Mesodermal cell (in vitro differentiated cells): ENCODE measurements at regions not wholly inside any gene's neighbourhood (a gene's known extent, or its start where the extent isn't known, plus 50 kb on each side); places are given as distances from the start of the nearest gene placed in this dataset.

ENCODE experiments used
- H3K27ac ChIP-seq: 2 replicates; pipeline ENCODE4 v1.7.0; 2013; ENCODE audit warnings: mild to moderate bottlenecking, low read depth, low read length, moderate library complexity; ENCODE audit not compliant: severe bottlenecking
- H3K36me3 ChIP-seq: 2 replicates; pipeline ENCODE4 v1.7.1; 2013; ENCODE audit warnings: mild to moderate bottlenecking, low read length, moderate library complexity; ENCODE audit not compliant: control insufficient read depth, insufficient read depth
- H3K4me1 ChIP-seq: one replicate; pipeline ENCODE4 v1.7.1; 2013; ENCODE audit warnings: mild to moderate bottlenecking, low read length; ENCODE audit not compliant: insufficient read depth, control insufficient read depth, poor library complexity, severe bottlenecking
- H3K4me3 ChIP-seq: 2 replicates; pipeline ENCODE4 v1.7.0; 2013; ENCODE audit warnings: low read length, control low read depth, mild to moderate bottlenecking; ENCODE audit not compliant: insufficient read depth, poor library complexity, severe bottlenecking; ENCODE audit errors: extremely low read depth
- H3K9me3 ChIP-seq: 2 replicates; pipeline ENCODE4 v1.7.1; 2013; ENCODE audit warnings: mild to moderate bottlenecking, low read length, moderate library complexity; ENCODE audit not compliant: control insufficient read depth
- WGBS, 2 experiments: methylation state at CpG; one replicate each; pipeline ENCODE4 v1.1.5; 2013; ENCODE audit warnings: missing lambda C conversion rate in 2 of 2; ENCODE audit not compliant: insufficient coverage in 2 of 2; 5-methylcytosine and 5-hydroxymethylcytosine counted together

DNA sequence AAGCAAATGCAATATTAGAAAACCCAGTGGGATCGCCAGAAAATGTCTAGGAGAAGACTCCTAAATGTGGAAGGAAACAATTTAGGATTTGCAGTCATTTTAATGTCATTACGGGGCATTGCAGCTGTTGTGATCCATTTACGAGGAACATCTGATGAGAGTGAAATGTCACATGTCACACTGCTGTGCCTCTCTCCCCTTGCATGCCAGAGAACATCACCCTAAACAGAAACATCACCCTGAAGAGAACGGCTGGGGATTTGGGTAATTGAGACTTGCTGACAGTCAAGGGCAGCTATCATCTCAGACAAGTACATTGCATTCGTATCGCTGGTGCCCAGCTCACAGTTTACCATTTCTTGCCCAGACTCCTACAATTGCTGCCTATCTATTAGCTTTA is 785.7 kb upstream of the POM121L12 start:
- H3K27ac ChIP-seq: no peak overlapping the region
- no peak overlapping the region for H3K4me3 ChIP-seq
- no peaks in the 10 kb centered on the region for H3K4me1 ChIP-seq
- peaks cover under 1% of the 10 kb centered on the region for H3K9me3 ChIP-seq
- 86 to 90% methylated on average over 4 to 6 of the region's 6 CpGs for WGBS, 2 experiments
- no peaks in the 10 kb centered on the region for H3K36me3 ChIP-seq

DNA sequence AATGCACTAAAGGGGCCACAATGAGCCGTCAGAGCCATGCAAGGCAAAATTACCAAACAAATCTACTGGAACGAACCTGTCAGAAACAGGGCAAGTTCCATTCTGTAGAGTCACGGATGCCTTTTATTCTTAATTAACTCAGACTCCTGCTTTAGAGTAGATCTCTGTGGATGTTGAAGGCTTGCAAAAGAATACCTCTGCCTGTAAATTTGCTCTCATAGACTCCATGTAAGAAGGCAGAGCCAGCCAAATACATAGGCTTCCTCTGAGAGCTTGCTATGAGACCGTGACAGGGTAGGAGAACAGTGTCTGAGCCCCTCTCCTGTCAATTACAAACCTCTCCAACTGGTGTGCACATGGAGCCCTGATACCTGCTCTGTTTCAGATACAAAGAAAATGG is 787.9 kb upstream of the POM121L12 start:
- peaks cover 10% of the 10 kb centered on the region for H3K9me3 ChIP-seq
- no peak overlapping the region for H3K27ac ChIP-seq
- H3K4me1 ChIP-seq: no peaks in the 10 kb centered on the region
- no peaks in the 10 kb centered on the region for H3K36me3 ChIP-seq
- no peak overlapping the region for H3K4me3 ChIP-seq
- WGBS, 2 experiments: 96 to 100% methylated on average over 2 to 4 of the region's 4 CpGs

DNA sequence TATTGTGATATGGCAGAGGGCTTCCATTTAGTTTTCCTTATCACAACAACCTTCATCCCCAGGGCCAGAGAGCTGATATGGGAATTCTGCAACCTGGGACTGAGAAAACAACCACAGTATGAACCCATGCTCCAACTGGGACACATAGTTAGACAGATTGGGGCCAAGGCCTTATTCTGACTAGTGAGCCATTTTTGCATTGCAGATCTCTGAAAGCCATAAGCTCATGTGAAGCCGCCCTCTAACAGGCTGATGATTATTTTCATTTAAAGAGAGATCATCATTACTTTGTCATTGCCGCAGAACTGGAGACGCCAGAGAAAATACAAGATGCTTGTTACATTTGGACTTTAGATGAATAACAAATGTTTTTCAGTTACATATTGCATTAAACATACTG is 791.7 kb upstream of the POM121L12 start:
- Histone ChIP-seq H3K36me3 (no peaks in the 10 kb centered on the region), H3K9me3 (peaks cover 10% of the 10 kb centered on the region), H3K4me3 (no peak overlapping the region), H3K27ac (no peak overlapping the region), H3K4me1 (no peaks in the 10 kb centered on the region)
- WGBS, 2 experiments: no CpG with 5 or more reads among the region's 3 CpGs

DNA sequence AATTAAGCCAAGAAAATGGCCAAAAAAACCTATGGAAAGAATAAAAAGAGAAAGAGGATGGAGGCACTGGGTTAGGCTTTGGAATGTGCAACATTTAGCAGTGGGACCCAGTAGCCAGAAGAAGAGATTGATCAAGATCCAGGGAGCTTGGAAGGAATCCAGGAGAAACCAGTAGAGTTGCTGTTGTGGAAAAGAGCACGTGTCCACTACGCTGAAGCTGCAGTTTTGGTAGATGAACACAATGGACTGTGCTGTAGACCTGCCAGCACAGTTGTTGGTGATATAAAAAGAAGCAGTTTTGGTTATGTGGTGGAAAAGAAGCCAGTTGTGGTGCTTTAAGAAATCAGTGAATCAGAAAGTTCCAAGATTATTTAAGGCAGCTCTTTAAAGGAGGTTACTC is 802.2 kb upstream of the POM121L12 start:
- H3K4me3 ChIP-seq: no peak overlapping the region
- WGBS, 2 experiments: 79 to 100% methylated on average over 2 of the region's 2 CpGs
- H3K27ac ChIP-seq: no peak overlapping the region
- H3K36me3 ChIP-seq: no peaks in the 10 kb centered on the region
- H3K9me3 ChIP-seq: peaks cover 19% of the 10 kb centered on the region
- no peaks in the 10 kb centered on the region for H3K4me1 ChIP-seq

DNA sequence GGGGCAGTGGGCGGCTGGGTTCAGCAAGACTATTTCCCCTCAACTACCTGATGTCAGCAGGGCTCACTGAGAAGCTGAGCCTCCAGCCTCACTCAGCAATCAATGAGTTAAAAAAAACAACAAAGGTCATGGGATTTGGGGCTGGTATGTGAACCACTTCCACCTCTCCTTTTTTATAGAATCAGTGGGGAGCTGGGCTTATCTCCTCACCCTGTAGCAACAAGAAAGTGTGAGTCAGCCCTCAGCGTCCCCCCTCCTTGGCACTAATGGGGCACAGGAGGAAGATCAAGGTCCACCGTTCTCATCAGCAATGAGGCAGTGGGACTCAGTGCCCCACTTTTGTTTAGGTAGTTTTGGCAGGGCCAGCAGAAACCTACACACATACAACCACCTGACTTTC is 823.5 kb upstream of the POM121L12 start:
- Histone ChIP-seq H3K9me3 (no peaks in the 10 kb centered on the region), H3K27ac (no peak overlapping the region), H3K4me3 (no peak overlapping the region), H3K36me3 (no peaks in the 10 kb centered on the region), H3K4me1 (peaks cover 4% of the 10 kb centered on the region)
- 68% methylated on average over 2 of the region's 3 CpGs; no CpG with 5 or more reads in 1 of the 2 experiments for WGBS, 2 experiments

DNA sequence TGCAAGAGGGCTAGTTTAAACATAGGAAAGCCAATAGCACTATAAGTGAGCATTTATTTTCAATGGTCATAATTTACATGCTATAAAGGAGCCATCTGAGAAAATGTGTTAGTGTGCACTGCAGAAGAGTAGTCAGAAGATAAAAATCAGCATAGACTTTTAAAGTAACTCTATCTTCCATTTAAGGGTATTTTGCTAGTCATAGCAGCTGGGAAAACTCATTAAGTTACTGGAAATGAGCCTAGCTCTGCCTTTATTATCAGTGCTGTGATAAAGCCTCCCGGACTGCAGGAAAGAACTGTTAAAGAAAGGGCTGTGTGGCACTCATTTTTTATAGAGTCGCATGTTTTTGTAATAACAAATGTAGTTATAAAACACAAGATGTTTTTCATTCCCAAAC is 825.8 kb upstream of the POM121L12 start:
- no peaks in the 10 kb centered on the region for H3K36me3 ChIP-seq
- 60% methylated on average over 1 of the region's 2 CpGs; no CpG with 5 or more reads in 1 of the 2 experiments for WGBS, 2 experiments
- H3K27ac ChIP-seq: no peak overlapping the region
- peaks cover 4% of the 10 kb centered on the region for H3K4me1 ChIP-seq
- H3K9me3 ChIP-seq: no peaks in the 10 kb centered on the region
- H3K4me3 ChIP-seq: no peak overlapping the region

DNA sequence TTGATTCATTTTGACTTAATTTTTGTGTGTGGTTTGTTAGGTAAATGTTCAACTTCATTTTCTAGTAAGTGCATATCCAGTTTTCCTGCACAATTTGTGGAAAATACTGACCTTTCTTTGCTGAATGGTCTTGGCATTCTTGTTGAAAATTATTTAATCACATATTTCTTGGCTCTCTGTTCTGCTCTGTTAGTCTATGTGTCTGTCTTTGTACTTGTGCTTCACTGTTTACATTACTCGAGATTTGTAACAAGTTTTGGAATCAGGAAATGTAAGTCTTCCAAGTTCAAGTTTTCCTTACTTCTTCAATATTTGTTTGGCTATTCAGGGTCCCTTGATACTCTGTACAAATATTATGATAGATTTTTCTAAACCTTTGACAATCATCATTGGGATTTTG is 838.2 kb upstream of the POM121L12 start:
- WGBS, 2 experiments: no CpG with 5 or more reads among the region's 1 CpG
- Histone ChIP-seq H3K27ac (no peak overlapping the region), H3K4me3 (no peak overlapping the region), H3K9me3 (no peaks in the 10 kb centered on the region), H3K36me3 (no peaks in the 10 kb centered on the region), H3K4me1 (no peaks in the 10 kb centered on the region)

DNA sequence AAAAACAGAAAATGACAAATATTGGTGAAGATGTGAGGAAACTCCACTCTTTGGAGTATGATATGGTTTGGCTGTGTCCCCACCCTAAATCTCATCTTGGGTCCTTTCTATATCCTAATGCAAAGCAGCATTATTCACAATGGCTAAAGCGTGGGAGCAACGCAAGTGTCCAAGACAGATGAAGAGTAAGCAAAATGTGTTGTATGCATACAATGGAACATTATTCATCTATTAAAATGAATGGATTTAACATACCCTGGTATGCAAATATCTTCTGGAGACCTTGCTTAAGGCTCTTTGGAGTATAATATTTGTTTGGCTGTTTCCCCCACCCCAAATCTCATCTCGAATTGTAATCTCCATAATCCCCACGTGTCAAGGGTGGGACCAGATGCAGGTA is 839.8 kb upstream of the POM121L12 start:
- Histone ChIP-seq H3K4me3 (no peak overlapping the region), H3K9me3 (no peaks in the 10 kb centered on the region), H3K36me3 (no peaks in the 10 kb centered on the region), H3K4me1 (no peaks in the 10 kb centered on the region), H3K27ac (no peak overlapping the region)
- no CpG with 5 or more reads among the region's 4 CpGs for WGBS, 2 experiments

DNA sequence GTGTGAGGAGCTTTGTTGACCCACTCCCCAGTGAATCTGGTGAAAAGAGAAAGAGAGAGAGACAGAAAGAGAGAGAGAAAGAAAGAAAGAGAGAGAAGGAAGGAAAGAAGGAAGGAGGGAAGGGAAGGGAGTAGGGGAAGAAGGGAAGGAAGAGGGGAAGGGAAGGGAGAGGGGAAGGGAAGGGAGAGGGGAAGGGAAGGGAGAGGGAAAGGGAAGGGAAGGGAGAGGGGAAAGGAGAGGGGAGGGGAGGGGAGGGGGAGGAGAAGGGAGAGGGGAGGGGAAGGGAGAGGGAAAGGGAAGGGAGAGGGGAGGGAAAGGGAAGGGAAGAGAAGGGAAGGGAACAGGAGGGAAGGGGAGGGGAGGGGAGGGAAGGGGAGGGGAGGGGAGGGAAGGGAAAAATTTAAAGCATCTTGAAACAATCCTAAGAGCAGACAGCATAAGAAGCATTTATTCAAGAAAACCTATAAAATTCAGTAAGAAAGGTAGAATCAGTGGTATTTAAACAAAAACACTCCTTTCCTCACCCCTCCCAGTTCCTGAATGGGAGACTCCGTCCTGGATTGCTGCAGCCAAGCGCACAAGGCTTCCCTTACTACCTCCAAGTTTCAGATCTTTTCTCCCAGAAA is 846.2 kb upstream of the POM121L12 start:
- Histone ChIP-seq H3K36me3 (no peaks in the 10 kb centered on the region), H3K9me3 (peaks cover 5% of the 10 kb centered on the region), H3K4me1 (no peaks in the 10 kb centered on the region), H3K4me3 (no peak overlapping the region), H3K27ac (no peak overlapping the region)
- whole genome bisulfite sequencing, 2 experiments: 80 to 100% methylated on average over 1 of the region's 2 CpGs

DNA sequence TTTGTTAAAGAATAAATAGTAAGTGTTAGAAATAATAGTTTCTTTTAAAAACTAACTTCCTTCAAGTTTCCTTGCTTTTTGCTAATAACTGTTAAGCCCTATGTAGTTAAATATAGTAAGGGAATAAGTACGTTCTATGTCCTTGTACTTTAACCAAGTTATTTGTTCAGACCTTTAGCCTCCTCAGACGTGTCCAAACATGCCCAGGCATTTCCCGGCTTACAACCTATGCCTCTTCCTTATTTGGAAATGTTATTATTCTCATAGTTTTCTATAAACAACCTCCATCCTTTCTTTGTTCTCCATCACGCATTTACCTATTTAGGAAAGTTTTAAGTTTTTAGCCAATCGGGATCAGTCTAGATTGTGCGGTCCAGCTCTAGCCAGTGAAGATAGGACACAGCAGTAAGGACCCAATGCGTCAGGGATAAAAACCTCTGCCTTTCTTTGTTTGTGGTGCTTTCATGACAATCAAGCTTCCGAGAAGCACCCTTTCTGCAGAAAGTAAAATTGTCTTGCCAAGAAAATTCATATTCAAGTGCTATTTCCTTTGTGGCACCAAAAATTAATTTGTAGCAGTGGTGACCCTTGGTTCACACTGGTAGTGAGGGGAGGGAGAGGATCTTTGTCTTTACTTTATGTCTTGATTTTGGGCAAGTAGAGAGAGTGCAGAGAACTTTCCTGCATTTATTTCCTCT is 851.3 kb upstream of the POM121L12 start:
- no peaks in the 10 kb centered on the region for H3K4me1 ChIP-seq
- WGBS, 2 experiments: 84 to 100% methylated on average over 3 to 4 of the region's 8 CpGs
- no peaks in the 10 kb centered on the region for H3K36me3 ChIP-seq
- H3K9me3 ChIP-seq: peaks cover 12% of the 10 kb centered on the region
- H3K4me3 ChIP-seq: no peak overlapping the region
- no peak overlapping the region for H3K27ac ChIP-seq

DNA sequence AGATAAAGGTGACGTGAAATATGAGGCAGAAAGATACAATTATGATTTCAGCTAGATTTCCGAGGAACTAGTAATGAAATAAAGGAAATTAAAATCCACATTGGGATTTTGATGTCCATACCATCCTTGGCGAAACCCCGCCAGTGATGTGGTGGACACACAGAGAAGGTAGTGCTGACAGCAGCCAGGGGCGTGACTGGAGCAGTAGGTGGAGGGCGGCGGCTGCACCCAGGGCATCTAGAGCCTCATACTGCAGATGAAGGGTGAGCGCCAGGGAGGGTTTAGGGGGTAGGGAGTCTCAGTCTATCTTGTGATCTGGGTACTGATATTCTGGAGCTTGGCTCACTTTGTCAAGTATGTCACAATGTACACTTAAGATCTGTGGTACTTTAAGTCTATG is 855.5 kb upstream of the POM121L12 start:
- H3K9me3 ChIP-seq: peaks cover 12% of the 10 kb centered on the region
- H3K36me3 ChIP-seq: no peaks in the 10 kb centered on the region
- H3K27ac ChIP-seq: no peak overlapping the region
- WGBS, 2 experiments: 89 to 97% methylated on average over 7 to 8 of the region's 8 CpGs
- H3K4me1 ChIP-seq: no peaks in the 10 kb centered on the region
- H3K4me3 ChIP-seq: no peak overlapping the region
